ENCODE measurements at regions not wholly inside any gene's neighbourhood (a gene's known extent, or its start where the extent isn't known, plus 50 kb on each side); places are given as distances from the start of the nearest gene placed in this dataset.

DNA sequence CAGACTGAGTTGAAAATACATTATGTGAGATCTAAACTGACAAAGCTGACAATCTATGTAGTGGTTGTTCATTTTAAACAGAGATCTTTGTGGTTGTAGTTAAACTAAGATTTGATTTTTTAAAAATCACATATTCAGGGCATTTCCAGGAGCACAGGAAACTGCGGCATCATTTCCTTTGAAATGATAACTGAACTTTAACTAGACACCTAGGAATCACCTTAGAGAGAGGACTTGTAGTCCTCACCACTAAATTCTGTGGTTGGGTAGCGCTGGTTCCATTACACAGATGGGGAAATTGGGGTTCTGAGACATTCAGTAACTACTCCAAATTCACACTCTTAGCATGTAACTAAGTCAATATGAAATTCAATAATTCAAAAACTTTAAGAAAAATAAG lies 96.0 kb upstream of the TRIB2 start:
- H3K4me1 Mint-ChIP-seq: peaks cover 8% of the 10 kb centered on the region
- no peaks in the 10 kb centered on the region for H3K9me3 Mint-ChIP-seq
- H3K27ac Mint-ChIP-seq: no peak overlapping the region
- WGBS, 2 experiments (ENCODE audit: insufficient coverage in 1 of 2, insufficient read length in 1 of 2): 96% methylated on average over 2 of the region's 2 CpGs; no CpG with 5 or more reads in 1 of the 2 experiments
- H3K36me3 ChIP-seq (ENCODE audit: control insufficient read depth, insufficient read depth, low read length): no peaks in the 10 kb centered on the region
- no peaks in the 10 kb centered on the region for H3K9me3 ChIP-seq (ENCODE audit: control insufficient read depth, low read length)
- H3K27ac ChIP-seq (ENCODE audit: low read depth, low read length): no peak overlapping the region
- no peaks in the 10 kb centered on the region for H3K36me3 Mint-ChIP-seq (ENCODE audit: low read depth)
- H3K27me3 Mint-ChIP-seq (ENCODE audit: insufficient read depth): peaks cover 4% of the 10 kb centered on the region
- H3K27me3 ChIP-seq (ENCODE audit: control insufficient read depth, insufficient read depth, low read length, poor library complexity, severe bottlenecking): no peaks in the 10 kb centered on the region
- H3K9ac ChIP-seq (ENCODE audit: extremely low read depth, low read length, poor library complexity, severe bottlenecking): no peak overlapping the region
- no peak for TF ChIP-seq CTCF (conservative IDR thresholded peaks at IDR 0.05)
- no peak overlapping the region for H3K4me3 Mint-ChIP-seq
- no peak overlapping the region for H3K4me3 ChIP-seq (ENCODE audit: low read length)
- H3K4me1 ChIP-seq (ENCODE audit: control insufficient read depth, insufficient read depth, low read length): no peaks in the 10 kb centered on the region
- DNase-seq: no peak

DNA sequence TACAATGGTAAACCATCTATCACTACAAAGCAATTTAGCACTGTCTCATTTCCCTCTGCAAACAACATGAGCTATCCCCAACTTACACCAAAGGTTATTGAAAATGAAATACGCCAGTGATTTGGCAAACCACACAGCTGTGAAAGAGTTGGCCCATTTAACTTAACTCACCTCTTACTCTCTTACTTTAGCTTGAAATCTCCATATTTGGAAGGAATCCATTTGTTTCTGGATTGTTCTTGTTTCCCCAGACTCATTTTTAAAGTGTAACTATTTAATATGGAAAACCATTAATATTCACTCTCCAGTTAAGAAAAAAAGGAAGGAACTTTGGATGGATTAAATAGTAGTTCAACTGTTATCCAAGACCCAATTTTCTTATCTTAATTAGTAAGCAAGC lies 93.7 kb upstream of the TRIB2 start:
- TF ChIP-seq CTCF (conservative IDR thresholded peaks at IDR 0.05): no peak
- no peak overlapping the region for H3K27ac Mint-ChIP-seq
- no peak overlapping the region for H3K27ac ChIP-seq (ENCODE audit: low read depth, low read length)
- no peaks in the 10 kb centered on the region for H3K4me1 ChIP-seq (ENCODE audit: control insufficient read depth, insufficient read depth, low read length)
- H3K4me3 Mint-ChIP-seq: no peak overlapping the region
- H3K9ac ChIP-seq (ENCODE audit: extremely low read depth, low read length, poor library complexity, severe bottlenecking): no peak overlapping the region
- H3K4me3 ChIP-seq (ENCODE audit: low read length): no peak overlapping the region
- H3K27me3 Mint-ChIP-seq (ENCODE audit: insufficient read depth): peaks cover 6% of the 10 kb centered on the region
- peaks cover 11% of the 10 kb centered on the region for H3K4me1 Mint-ChIP-seq
- H3K36me3 Mint-ChIP-seq (ENCODE audit: low read depth): peaks cover 3% of the 10 kb centered on the region
- 97 to 100% methylated on average over 1 of the region's 1 CpG for WGBS, 2 experiments (ENCODE audit: insufficient coverage in 1 of 2, insufficient read length in 1 of 2)
- DNase-seq: no peak
- H3K9me3 Mint-ChIP-seq: peaks cover 17% of the 10 kb centered on the region
- no peaks in the 10 kb centered on the region for H3K9me3 ChIP-seq (ENCODE audit: control insufficient read depth, low read length)
- H3K27me3 ChIP-seq (ENCODE audit: control insufficient read depth, insufficient read depth, low read length, poor library complexity, severe bottlenecking): no peaks in the 10 kb centered on the region
- no peaks in the 10 kb centered on the region for H3K36me3 ChIP-seq (ENCODE audit: control insufficient read depth, insufficient read depth, low read length)

GRCh38 chr2:12624384-12624783 lies 92.4 kb upstream of the TRIB2 start:
- Histone ChIP-seq H3K9ac (ENCODE audit: extremely low read depth, low read length, poor library complexity, severe bottlenecking) (no peak overlapping the region), H3K4me1 (ENCODE audit: control insufficient read depth, insufficient read depth, low read length) (no peaks in the 10 kb centered on the region), H3K36me3 (ENCODE audit: control insufficient read depth, insufficient read depth, low read length) (no peaks in the 10 kb centered on the region), H3K27ac (ENCODE audit: low read depth, low read length) (no peak overlapping the region), H3K4me3 (ENCODE audit: low read length) (no peak overlapping the region), H3K27me3 (ENCODE audit: control insufficient read depth, insufficient read depth, low read length, poor library complexity, severe bottlenecking) (no peaks in the 10 kb centered on the region), H3K9me3 (ENCODE audit: control insufficient read depth, low read length) (no peaks in the 10 kb centered on the region)
- Mint-ChIP-seq H3K9me3 (peaks cover 18% of the 10 kb centered on the region), H3K27me3 (ENCODE audit: insufficient read depth) (peaks cover 10% of the 10 kb centered on the region), H3K27ac (no peak overlapping the region), H3K4me1 (peaks cover 19% of the 10 kb centered on the region), H3K4me3 (no peak overlapping the region), H3K36me3 (ENCODE audit: low read depth) (peaks cover 3% of the 10 kb centered on the region)
- no peak for DNase-seq
- TF ChIP-seq CTCF (conservative IDR thresholded peaks at IDR 0.05): no peak
- WGBS, 2 experiments (ENCODE audit: insufficient coverage in 1 of 2, insufficient read length in 1 of 2): 95% methylated on average over 6 of the region's 6 CpGs

Measured in endodermal cell (in vitro differentiated cells).